ENCODE measurements at regions not wholly inside any gene's neighbourhood (a gene's known extent, or its start where the extent isn't known, plus 50 kb on each side); places are given as distances from the start of the nearest gene placed in this dataset.

DNA sequence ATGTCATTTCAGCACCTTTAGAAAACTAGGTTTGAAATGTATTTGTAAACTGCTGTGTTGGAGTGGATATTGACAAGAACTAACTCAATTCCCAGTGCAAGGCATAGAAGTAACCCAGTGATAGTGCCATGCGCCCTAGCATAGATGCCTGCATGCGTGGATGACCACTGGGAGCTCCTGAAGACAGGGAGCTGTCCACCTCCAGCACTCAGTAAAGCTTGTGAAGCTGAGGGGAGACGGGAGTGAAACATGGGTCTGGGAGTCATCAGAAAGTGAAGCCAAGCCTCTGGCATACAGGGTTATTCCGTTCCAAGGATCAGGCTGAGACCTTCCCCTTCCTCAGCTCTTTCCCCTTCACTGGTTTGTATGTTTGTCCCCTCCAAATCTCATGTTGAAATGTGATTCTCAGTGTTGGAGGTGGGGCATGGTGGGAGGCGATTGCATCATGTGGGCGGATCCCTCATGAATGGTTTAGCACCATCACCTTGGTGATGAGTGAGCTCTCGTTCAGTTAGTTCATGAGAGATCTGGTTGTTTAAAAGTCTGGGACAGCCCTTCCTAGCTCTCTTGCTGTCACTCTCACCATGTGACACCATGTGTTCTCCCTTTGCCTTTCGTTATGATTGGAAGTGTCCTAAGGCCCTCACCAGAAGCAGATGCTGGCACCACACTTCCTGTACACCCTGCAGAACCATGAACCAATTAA, 146.5 kb upstream of the FERMT1 start:
- no peaks in the 10 kb centered on the region for H3K36me3 Mint-ChIP-seq (ENCODE audit: unreplicated experiment)
- H3K27ac Mint-ChIP-seq (ENCODE audit: unreplicated experiment): no peak overlapping the region
- H3K9me3 Mint-ChIP-seq (ENCODE audit: unreplicated experiment): no peaks in the 10 kb centered on the region

GRCh38 chr20:6265204-6265904, 142.5 kb upstream of the FERMT1 start:
- peak overlapping the region; percentile 50 for H3K27ac Mint-ChIP-seq (ENCODE audit: unreplicated experiment)
- no peak for DNase-seq (ENCODE audit: extremely low spot score, unreplicated experiment)
- TF ChIP-seq, protein P1, sequence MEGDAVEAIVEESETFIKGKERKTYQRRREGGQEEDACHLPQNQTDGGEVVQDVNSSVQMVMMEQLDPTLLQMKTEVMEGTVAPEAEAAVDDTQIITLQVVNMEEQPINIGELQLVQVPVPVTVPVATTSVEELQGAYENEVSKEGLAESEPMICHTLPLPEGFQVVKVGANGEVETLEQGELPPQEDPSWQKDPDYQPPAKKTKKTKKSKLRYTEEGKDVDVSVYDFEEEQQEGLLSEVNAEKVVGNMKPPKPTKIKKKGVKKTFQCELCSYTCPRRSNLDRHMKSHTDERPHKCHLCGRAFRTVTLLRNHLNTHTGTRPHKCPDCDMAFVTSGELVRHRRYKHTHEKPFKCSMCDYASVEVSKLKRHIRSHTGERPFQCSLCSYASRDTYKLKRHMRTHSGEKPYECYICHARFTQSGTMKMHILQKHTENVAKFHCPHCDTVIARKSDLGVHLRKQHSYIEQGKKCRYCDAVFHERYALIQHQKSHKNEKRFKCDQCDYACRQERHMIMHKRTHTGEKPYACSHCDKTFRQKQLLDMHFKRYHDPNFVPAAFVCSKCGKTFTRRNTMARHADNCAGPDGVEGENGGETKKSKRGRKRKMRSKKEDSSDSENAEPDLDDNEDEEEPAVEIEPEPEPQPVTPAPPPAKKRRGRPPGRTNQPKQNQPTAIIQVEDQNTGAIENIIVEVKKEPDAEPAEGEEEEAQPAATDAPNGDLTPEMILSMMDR (IDR thresholded peaks at IDR 0.05): peak; percentile 67

More for the DNA sequence above, 146.5 kb upstream of the FERMT1 start:
- DNase-seq (ENCODE audit: extremely low spot score, unreplicated experiment): no peak
- Mint-ChIP-seq H3K4me3 (ENCODE audit: unreplicated experiment) (no peak overlapping the region), H3K27me3 (ENCODE audit: unreplicated experiment) (peaks cover 24% of the 10 kb centered on the region), H3K4me1 (ENCODE audit: unreplicated experiment) (peaks cover 11% of the 10 kb centered on the region)
- TF ChIP-seq, protein P1 (IDR thresholded peaks at IDR 0.05): no peak

DNA sequence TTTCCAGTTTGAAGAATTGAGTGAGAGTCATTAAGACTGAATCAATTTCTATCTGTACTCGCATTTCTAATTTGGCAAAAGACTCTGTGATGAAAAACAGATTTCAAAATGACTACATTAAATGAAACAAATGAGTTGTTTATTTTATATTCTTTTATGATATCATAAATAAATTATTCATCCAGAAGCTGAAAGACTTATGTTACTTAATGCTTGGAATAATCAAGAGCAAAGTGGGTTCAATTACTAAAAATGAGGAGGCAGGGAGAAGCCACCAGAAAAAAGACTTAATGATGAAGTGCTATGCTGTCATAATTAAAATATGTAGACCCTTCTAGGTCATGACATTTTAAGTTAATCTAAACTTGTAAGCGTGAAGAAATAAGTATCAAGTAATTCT, 130.6 kb upstream of the FERMT1 start:
- peaks cover 7% of the 10 kb centered on the region for H3K27me3 Mint-ChIP-seq (ENCODE audit: unreplicated experiment)
- no peak overlapping the region for H3K27ac Mint-ChIP-seq (ENCODE audit: unreplicated experiment)
- H3K36me3 Mint-ChIP-seq (ENCODE audit: unreplicated experiment): no peaks in the 10 kb centered on the region
- no peaks in the 10 kb centered on the region for H3K4me1 Mint-ChIP-seq (ENCODE audit: unreplicated experiment)
- no peak for DNase-seq (ENCODE audit: extremely low spot score, unreplicated experiment)
- TF ChIP-seq, protein P1 (IDR thresholded peaks at IDR 0.05): no peak
- H3K9me3 Mint-ChIP-seq (ENCODE audit: unreplicated experiment): no peaks in the 10 kb centered on the region
- no peak overlapping the region for H3K4me3 Mint-ChIP-seq (ENCODE audit: unreplicated experiment)

More at GRCh38 chr20:6265204-6265904, 142.5 kb upstream of the FERMT1 start:
- H3K9me3 Mint-ChIP-seq (ENCODE audit: unreplicated experiment): no peaks in the 10 kb centered on the region
- H3K4me1 Mint-ChIP-seq (ENCODE audit: unreplicated experiment): peaks cover 11% of the 10 kb centered on the region
- peaks cover 26% of the 10 kb centered on the region for H3K27me3 Mint-ChIP-seq (ENCODE audit: unreplicated experiment)
- H3K4me3 Mint-ChIP-seq (ENCODE audit: unreplicated experiment): peak overlapping the region; percentile 18
- H3K36me3 Mint-ChIP-seq (ENCODE audit: unreplicated experiment): no peaks in the 10 kb centered on the region

DNA sequence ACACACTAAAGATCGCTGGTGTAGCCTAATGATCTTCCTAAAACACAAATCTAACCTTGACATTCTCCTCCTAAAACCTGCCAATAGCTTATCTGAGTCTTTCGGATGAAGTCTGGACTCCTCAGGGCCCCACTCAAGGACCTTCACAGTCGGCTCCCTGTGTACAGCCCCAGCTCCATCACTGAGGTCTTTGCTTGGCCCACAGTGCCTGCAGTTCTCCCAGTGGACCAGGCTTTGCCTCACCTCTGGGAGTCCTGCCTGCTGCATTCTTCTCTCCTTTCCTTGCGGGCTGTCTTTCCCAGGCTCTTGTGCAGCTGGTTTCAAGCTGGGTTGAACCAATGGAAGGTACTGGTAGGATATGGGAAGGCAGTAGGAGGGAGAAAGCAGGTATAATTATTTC, 122.6 kb upstream of the FERMT1 start:
- H3K4me3 Mint-ChIP-seq (ENCODE audit: unreplicated experiment): no peak overlapping the region

DNA sequence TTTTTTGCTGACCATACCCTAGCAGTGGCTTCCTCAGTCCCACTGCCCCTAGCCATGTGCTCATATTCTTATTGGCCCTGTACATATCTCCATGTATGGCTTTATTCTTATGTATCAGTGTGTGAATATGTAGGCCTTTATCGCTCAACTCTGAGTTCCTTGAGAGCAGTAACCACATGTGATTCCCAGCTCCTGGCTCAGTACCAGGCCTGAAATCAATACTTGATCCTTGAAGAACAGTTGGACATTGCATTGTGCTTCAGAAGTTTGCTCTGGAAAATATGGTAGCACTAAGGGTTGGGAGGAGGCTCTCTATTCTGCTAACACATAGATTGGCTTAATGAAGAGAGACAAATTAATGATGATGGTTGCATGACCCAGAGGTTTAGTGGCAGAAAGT, 118.8 kb upstream of the FERMT1 start:
- no peak overlapping the region for H3K4me3 Mint-ChIP-seq (ENCODE audit: unreplicated experiment)
- TF ChIP-seq, protein P1 (IDR thresholded peaks at IDR 0.05): no peak
- H3K27ac Mint-ChIP-seq (ENCODE audit: unreplicated experiment): no peak overlapping the region
- no peaks in the 10 kb centered on the region for H3K9me3 Mint-ChIP-seq (ENCODE audit: unreplicated experiment)
- no peak for DNase-seq (ENCODE audit: extremely low spot score, unreplicated experiment)
- H3K27me3 Mint-ChIP-seq (ENCODE audit: unreplicated experiment): no peaks in the 10 kb centered on the region
- no peaks in the 10 kb centered on the region for H3K4me1 Mint-ChIP-seq (ENCODE audit: unreplicated experiment)
- no peaks in the 10 kb centered on the region for H3K36me3 Mint-ChIP-seq (ENCODE audit: unreplicated experiment)

More for the DNA sequence above, 122.6 kb upstream of the FERMT1 start:
- no peak for DNase-seq (ENCODE audit: extremely low spot score, unreplicated experiment)
- no peak overlapping the region for H3K27ac Mint-ChIP-seq (ENCODE audit: unreplicated experiment)
- H3K9me3 Mint-ChIP-seq (ENCODE audit: unreplicated experiment): no peaks in the 10 kb centered on the region
- no peaks in the 10 kb centered on the region for H3K36me3 Mint-ChIP-seq (ENCODE audit: unreplicated experiment)
- no peaks in the 10 kb centered on the region for H3K4me1 Mint-ChIP-seq (ENCODE audit: unreplicated experiment)
- H3K27me3 Mint-ChIP-seq (ENCODE audit: unreplicated experiment): no peaks in the 10 kb centered on the region
- TF ChIP-seq, protein P1 (IDR thresholded peaks at IDR 0.05): no peak
